OCI-LY7 (cell line): ENCODE measurements at regions not wholly inside any gene's neighbourhood (a gene's known extent, or its start where the extent isn't known, plus 50 kb on each side); places are given as distances from the start of the nearest gene placed in this dataset.

Experiments used
- CTCF ChIP-seq: fragments of 200-600 bp; sonication (generic); conservative IDR thresholded peaks from 2 replicates; pipeline ENCODE4 v1.5.1; 2014; ENCODE audit warnings: mild to moderate bottlenecking, antibody characterized with exemption, low read length, moderate library complexity, mixed read lengths
- EZH2phosphoT487 ChIP-seq: fragments of 200-600 bp; sonication (generic); IDR thresholded peaks from 2 replicates; pipeline ENCODE4 v1.6.1; 2018; ENCODE audit warnings: low read depth, borderline replicate concordance, mild to moderate bottlenecking, mixed run types, antibody characterized with exemption, low read length, moderate library complexity, mixed read lengths

- TF ChIP-seq CTCF, result no peak
- TF ChIP-seq EZH2phosphoT487, result no peak
Measured at GRCh38 chr13:47233734-47234133, 336.9 kb upstream of the HTR2A start.
